ENCODE measurements at regions not wholly inside any gene's neighbourhood (a gene's known extent, or its start where the extent isn't known, plus 50 kb on each side); places are given as distances from the start of the nearest gene placed in this dataset.

GRCh38 chr12:93154753-93155480 lies 222.8 kb upstream of the NUDT4 start:
- DNase-seq, result no peak

GRCh38 chr12:93156086-93156716 lies 221.5 kb upstream of the NUDT4 start:
- DNase-seq, result no peak

- DNase-seq, result no peak
Measured at GRCh38 chr12:93157279-93157678, 220.4 kb upstream of the NUDT4 start.

DNA sequence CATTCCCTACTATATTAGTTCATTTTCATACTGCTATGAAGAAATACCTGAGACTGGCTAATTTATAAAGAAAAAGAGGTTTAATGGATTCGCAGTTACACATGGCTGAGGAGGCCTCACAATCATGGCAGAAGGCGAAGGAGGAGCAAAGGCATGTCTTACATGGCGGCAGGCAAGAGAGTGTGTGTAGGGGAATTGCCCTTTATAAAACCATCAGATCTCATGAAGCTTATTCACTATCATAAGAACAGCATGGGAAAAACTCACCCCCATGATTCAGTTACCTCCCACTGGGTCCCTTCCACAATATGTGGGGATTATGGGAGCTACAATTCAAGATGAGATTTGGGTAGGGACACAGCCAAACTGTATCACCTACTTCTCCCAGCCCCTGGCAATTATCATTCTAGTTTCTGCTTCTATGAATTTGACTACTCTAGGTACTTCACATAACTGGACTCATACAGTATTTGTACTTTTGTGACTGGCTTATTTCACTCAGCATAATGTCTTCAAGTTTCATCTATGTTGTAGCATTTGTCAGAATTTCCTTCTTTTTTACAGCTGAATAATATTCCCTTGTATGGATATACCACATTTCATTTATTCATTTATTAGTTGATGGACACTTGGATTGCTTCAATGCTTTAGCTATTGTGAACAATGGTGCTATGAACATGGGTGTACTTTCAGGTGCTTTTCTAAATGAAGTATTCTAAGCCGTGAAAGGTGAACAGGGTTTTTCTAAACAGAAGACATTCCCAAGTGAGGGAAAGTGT lies 219.5 kb upstream of the NUDT4 start:
- DNase-seq, result no peak

GRCh38 chr12:93163260-93164036 lies 214.3 kb upstream of the NUDT4 start:
- no peak for DNase-seq

- DNase-seq, result no peak
Measured at GRCh38 chr12:93164103-93164880, 213.4 kb upstream of the NUDT4 start.

DNA sequence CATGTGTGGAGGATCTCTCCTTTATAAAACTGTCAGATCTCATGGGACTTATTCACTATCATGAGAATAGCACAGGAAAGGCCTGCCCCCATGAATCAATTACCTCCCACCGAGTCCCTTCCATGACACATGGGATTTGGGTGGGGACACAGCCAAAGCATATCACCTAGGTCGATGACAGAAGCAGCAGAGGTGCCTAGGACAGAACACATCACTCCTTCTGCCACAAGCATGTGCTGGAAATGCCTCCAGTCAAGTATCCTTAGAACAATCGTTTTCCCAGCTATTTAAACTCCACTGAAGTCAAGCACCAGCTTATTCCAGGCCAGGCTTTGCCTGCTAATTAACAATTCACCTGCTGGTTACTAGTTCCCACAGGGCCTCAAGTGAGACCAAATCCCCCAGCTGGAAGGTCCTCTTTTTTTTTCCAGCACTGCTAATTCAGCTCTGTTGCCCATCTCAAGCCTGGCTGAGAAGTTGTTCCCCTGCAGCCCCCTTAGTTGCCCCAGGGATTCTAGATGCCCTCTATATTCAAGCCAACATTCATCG lies 212.3 kb upstream of the NUDT4 start:
- no peak for DNase-seq

DNA sequence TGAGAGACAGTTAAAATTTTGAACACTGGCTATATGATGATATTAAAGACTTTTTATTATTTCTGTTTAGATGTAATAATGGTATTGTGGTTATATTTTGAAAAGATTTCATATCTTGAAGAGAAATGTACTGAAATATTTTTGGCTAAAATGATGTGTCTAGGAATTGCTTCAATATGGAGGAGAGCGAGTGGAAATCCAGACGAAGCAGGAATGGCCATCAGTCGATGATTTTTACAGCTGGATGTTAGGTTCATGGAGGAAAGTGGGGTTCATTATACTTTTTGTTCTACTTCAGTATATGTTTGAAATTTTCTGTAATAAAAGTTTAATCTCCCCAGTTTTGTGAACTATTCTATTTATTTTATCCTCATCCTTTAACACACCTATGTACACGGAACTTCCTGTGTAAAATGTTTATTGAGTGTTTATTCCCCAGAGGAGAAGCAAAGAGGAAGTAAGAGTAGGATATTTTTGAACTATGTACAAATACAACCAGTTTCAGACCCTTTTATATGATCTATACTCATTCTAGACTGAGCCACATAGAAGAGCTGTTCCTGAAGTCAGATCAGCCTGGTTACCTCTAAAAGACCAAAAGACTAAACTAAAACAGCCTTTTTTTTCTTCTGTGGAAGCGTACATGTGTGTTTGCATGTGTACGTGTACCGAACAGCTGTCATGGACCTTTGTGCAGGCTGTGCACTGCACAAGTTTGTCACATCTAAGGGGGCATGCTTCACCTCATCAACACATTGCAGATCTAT lies 211.0 kb upstream of the NUDT4 start:
- no peak for DNase-seq

DNA sequence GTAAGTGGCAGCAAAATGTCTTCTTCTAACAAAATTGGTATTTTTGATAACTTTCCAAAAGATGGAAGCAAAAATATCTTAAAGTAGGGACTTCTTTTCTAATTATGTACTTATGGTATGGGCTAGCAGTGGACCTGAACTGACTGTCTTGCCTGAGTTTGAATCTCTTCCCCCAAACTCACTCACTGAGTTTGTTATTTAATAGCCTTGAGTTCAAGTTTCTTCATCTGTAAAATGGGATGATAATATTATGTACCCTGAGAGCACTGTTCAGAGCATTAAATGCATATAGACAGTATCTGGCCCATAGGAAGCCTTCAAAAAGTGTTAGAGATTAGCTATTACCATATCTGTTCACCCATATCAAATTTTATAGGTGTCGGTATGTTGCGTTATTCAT lies 210.4 kb upstream of the NUDT4 start:
- DNase-seq, result no peak

GRCh38 chr12:93167841-93168492 lies 209.8 kb upstream of the NUDT4 start:
- no peak for DNase-seq

GRCh38 chr12:93168751-93169150 lies 209.0 kb upstream of the NUDT4 start:
- no peak for DNase-seq

GRCh38 chr12:93169536-93169935 lies 208.2 kb upstream of the NUDT4 start:
- DNase-seq, result no peak

DNA sequence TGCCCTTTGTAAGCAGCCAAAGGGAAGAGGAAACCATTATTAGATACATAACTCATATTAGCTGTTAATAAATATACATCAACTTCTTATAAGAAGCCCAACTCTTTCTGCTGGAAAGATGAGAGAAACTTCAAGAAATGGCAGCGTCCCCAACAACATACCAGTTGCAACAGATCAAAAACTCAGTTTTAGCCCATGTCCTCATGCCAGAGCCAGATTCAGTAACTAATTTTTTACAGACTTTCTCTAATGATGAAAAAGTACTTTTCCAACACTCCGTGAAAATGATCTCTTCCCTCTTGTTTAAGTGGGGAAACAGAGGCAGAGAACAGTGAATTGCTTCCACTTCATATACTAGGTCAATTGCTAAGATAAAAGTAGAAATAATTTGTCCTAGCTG lies 206.8 kb upstream of the NUDT4 start:
- DNase-seq, result no peak

DNA sequence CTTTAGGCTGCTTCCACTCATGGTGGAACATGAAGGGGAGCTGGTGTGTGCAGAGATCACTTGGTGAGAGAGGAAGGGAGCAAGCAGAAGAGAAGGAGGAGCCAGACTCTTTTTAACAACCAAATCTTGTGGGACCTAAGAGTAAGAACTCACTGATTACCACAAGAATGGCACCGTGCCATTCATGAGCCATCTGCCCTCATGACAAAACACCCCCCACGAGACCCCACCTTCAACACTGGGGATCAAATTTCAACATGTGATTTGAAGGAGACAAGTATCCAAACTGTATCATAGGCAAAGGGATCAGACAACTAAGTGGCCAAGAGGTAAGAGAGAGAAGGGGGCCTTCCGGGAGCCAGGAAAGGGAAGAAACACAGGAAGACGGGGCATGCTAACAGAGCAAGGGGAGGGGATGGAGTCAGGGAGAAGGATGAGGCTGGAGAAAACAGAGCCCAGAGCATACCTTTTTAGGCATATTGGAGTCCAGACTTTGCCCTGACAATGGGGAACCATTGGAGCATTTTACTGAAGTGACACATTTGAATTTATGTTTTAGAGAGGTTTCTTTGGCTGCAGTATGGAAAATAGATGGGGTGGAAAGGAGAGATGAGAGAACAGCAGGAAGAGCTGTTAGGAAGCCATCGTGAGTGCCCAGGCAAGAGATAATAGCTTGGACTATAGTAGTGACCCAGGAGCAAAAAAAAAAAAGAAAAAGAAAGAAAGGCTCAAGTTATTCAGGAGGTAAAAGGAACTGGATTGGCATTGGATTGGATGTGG lies 204.4 kb upstream of the NUDT4 start:
- no peak for DNase-seq

DNA sequence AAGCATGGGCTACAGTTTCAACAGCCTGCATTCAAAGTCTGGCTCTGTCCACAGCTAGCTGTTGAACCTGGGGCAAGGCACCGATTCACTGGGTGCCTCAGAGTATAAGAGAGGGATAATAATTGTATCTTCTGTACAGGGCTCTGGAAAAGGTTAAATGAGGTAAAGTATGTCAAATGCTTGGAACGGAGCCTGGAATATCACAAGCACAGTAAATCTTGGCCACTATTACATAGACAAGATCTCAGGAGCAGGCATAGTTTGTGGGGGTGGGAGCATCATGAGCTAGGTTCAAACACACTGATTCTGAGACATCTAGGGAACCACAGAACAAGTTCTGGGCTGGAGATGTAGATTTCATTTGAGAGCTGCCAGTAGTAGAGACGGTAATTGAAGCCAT lies 203.7 kb upstream of the NUDT4 start:
- DNase-seq, result no peak

- no peak for DNase-seq
Measured at GRCh38 chr12:93174473-93174872, 203.3 kb upstream of the NUDT4 start.

DNA sequence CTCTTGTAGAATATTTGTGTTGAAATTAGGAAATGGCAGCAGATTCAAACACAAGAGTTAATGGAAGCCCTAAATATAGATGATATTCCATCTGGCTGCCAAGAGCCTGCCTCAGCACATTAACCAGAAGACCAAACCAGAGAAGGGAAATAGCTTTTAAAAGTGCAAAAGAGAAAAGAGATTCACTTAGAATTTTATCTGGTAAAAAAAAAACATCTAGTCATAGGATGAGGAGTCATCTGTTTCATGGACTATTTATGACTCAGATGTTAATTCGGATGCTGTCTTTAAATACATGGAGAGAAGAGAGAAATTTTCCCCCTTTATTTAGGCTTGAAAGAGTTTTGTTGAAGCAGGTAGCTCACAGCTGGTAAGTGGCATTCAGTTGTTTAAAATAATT lies 201.6 kb upstream of the NUDT4 start:
- no peak for DNase-seq

GRCh38 chr12:93176610-93177126 lies 201.1 kb upstream of the NUDT4 start:
- no peak for DNase-seq
